ENCODE measurements at regions not wholly inside any gene's neighbourhood (a gene's known extent, or its start where the extent isn't known, plus 50 kb on each side); places are given as distances from the start of the nearest gene placed in this dataset.

DNA sequence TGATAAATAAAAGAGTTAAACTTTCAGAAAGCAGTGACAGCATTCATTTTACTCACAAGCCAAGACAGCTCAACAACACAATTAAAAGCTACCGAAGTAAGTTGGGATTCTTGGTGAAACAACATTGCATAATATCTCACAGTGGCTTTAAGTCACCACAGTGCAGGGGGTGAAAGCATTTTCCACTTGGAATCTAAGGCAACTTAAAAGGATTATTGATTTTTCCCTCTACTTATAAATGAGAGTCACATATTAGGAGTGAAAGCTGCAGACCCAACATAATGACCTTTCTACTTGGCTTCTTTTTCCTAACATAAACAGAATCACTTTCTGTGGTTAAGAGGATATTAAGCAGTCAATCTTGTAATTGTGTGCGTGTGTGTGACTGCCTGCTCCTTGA lies 536.6 kb upstream of the CXADR start:
- 0 out of 2 replicates have a peak overlapping the region, but pooled peaks have one; percentile 7 for H3K4me3 ChIP-seq
- H3K9ac ChIP-seq (ENCODE audit: insufficient read length): peak overlapping the region; percentile 13
- H3K36me3 ChIP-seq (ENCODE audit: insufficient read depth, low read length): no peaks in the 10 kb centered on the region
- DNase-seq (ENCODE audit: low read depth, low spot score): no peak
- peak overlapping the region; percentile 64; the same call in 1 of the 2 replicates for H3K27ac ChIP-seq
- H3K9me3 ChIP-seq (ENCODE audit: low read depth, low read length): no peaks in the 10 kb centered on the region
- TF ChIP-seq POLR2AphosphoS5 (IDR thresholded peaks at IDR 0.05; ENCODE audit: borderline replicate concordance, low read depth, low read length) (no peak), EZH2 (IDR thresholded peaks at IDR 0.05) (no peak), FOXP2 (optimal IDR thresholded peaks at IDR 0.05; ENCODE audit: control extremely low read depth, extremely low read length, insufficient read depth) (no peak)

DNA sequence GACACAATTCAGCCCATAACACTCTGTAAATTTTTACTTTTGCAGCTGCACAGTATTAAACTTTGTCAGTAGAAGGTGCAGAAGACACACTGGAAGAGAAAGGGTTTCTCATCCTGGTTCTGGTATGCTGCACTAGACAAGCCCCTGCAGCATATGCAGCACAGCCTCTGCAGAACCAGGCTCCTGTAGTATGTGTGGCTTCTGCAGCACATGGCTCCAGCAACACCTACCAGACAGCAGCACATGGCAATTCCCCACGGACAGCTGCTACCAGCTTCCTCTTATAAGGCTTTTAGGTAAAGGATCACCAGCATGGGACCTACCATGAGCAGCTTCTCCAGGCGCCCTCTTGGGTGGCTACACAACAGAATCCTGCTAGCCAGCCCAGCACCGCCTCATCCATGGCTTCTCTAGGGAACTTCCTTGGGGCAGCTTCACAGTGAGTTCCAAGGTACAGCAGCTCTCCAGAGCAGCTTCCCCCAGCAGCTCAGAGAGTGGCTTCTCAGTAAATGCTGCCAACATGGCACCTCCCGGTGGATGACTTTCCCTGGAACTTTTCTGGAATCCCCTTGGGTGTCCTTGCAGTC lies 534.4 kb upstream of the CXADR start:
- Histone ChIP-seq H3K9ac (ENCODE audit: insufficient read length) (no peak overlapping the region), H3K36me3 (ENCODE audit: insufficient read depth, low read length) (no peaks in the 10 kb centered on the region), H3K27ac (no peak overlapping the region), H3K4me3 (no peak overlapping the region), H3K9me3 (ENCODE audit: low read depth, low read length) (no peaks in the 10 kb centered on the region)
- TF ChIP-seq POLR2AphosphoS5 (IDR thresholded peaks at IDR 0.05; ENCODE audit: borderline replicate concordance, low read depth, low read length): no peak
- no peak for TF ChIP-seq FOXP2 (optimal IDR thresholded peaks at IDR 0.05; ENCODE audit: control extremely low read depth, extremely low read length, insufficient read depth)
- TF ChIP-seq EZH2 (IDR thresholded peaks at IDR 0.05): no peak
- DNase-seq (ENCODE audit: low read depth, low spot score): no peak

DNA sequence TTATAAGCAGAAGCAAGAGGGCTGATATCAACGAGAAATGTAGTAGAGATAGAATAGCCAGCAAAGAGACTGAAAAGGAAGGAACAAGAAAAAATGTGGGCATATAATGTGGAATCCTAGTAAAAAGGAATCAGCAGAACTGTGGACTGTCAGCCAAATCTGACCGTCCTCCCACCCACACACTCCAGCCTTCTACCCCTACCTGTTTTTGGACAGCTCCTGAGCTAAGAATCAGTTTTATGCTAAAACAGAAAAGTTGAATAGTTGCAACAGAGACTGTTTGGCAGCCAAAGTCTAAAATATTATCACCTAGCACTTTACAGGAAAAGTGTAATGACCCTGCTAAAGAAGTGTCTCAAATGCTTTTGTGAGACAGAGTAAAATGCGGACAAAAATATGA lies 533.3 kb upstream of the CXADR start:
- no peak for TF ChIP-seq POLR2AphosphoS5 (IDR thresholded peaks at IDR 0.05; ENCODE audit: borderline replicate concordance, low read depth, low read length)
- no peak for TF ChIP-seq FOXP2 (optimal IDR thresholded peaks at IDR 0.05; ENCODE audit: control extremely low read depth, extremely low read length, insufficient read depth)
- no peak for TF ChIP-seq EZH2 (IDR thresholded peaks at IDR 0.05)
- H3K9me3 ChIP-seq (ENCODE audit: low read depth, low read length): no peaks in the 10 kb centered on the region
- DNase-seq (ENCODE audit: low read depth, low spot score): no peak

DNA sequence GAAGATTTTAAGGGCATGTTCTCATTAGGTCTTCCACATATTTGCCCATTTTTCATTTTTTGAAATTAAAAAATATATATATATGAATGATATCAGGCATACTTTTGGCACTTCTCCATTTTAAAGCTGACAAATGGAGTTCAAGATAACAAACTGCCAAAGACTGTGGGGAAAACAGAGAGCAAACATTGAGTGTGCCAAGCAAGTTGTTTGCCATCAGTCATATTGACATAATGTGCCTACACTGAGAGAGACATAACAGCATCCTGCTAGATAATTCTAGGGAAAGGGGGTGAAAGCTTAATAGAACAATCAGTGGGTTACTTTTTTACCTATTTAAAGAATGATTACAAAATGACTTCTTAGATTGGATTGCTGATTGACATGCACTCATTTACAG lies 529.4 kb upstream of the CXADR start:
- no peak for DNase-seq (ENCODE audit: low read depth, low spot score)
- no peak for TF ChIP-seq FOXP2 (optimal IDR thresholded peaks at IDR 0.05; ENCODE audit: control extremely low read depth, extremely low read length, insufficient read depth)
- no peak for TF ChIP-seq EZH2 (IDR thresholded peaks at IDR 0.05)
- no peak for TF ChIP-seq POLR2AphosphoS5 (IDR thresholded peaks at IDR 0.05; ENCODE audit: borderline replicate concordance, low read depth, low read length)
- no peak overlapping the region for H3K4me3 ChIP-seq
- no peaks in the 10 kb centered on the region for H3K36me3 ChIP-seq (ENCODE audit: insufficient read depth, low read length)
- H3K9ac ChIP-seq (ENCODE audit: insufficient read length): no peak overlapping the region
- H3K9me3 ChIP-seq (ENCODE audit: low read depth, low read length): no peaks in the 10 kb centered on the region
- no peak overlapping the region for H3K27ac ChIP-seq

More for the DNA sequence above, 533.3 kb upstream of the CXADR start:
- Histone ChIP-seq H3K9ac (ENCODE audit: insufficient read length) (no peak overlapping the region), H3K27ac (no peak overlapping the region), H3K4me3 (no peak overlapping the region), H3K36me3 (ENCODE audit: insufficient read depth, low read length) (no peaks in the 10 kb centered on the region)

DNA sequence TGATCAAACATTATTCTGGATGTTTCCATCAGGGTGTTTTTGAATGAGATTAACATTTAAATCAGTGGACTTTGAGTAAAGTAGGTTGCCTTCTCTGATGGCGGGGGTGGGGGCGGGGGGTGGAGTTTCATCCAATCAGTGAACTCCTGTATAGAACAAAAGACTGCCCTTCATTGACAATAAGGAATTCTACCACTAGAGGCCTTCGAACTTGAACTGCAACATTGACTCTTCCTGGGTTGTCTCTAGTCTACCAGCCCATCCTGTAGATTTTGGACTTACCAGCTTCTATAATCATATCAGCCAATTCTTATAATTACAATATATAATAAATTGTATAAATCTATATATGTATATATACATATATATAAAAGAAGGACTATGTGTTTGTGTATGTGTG lies 520.4 kb upstream of the CXADR start:
- H3K4me3 ChIP-seq: no peak overlapping the region
- no peak overlapping the region for H3K9ac ChIP-seq (ENCODE audit: insufficient read length)
- H3K36me3 ChIP-seq (ENCODE audit: insufficient read depth, low read length): no peaks in the 10 kb centered on the region
- H3K9me3 ChIP-seq (ENCODE audit: low read depth, low read length): no peaks in the 10 kb centered on the region; the same call in 1 of the 2 replicates
- no peak for DNase-seq (ENCODE audit: low read depth, low spot score)
- TF ChIP-seq POLR2AphosphoS5 (IDR thresholded peaks at IDR 0.05; ENCODE audit: borderline replicate concordance, low read depth, low read length) (no peak), EZH2 (IDR thresholded peaks at IDR 0.05) (no peak), FOXP2 (optimal IDR thresholded peaks at IDR 0.05; ENCODE audit: control extremely low read depth, extremely low read length, insufficient read depth) (no peak)
- H3K27ac ChIP-seq: no peak overlapping the region

DNA sequence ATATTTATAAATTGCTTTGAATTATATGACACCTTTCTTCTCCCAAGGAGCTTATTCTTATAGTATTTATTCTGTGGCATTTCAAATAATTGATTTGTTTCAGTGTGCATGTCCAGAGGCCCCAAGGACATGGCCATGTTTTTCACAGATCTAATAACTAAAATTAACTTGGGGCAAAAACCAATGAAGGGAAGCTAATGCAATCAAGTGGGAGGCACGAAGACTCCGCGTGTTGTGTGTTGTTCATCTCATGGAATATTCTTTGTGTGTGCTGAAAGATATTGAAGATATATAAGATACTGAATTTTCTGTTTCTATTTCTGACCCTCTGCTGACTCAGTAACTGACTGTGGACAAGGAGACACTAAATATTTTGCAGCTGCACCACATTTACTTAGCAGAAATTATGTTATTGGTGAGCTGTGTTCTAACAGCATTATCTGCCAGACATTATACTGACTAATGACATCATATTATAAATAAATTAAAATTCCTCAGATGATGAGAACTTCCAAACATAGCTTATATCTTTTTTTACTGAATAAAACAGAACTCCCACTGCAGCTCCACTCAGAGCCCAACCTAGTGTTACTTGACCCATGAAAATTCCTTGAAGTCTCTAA lies 519.3 kb upstream of the CXADR start:
- H3K9me3 ChIP-seq (ENCODE audit: low read depth, low read length): no peaks in the 10 kb centered on the region; the same call in 1 of the 2 replicates
- TF ChIP-seq EZH2 (IDR thresholded peaks at IDR 0.05) (no peak), POLR2AphosphoS5 (IDR thresholded peaks at IDR 0.05; ENCODE audit: borderline replicate concordance, low read depth, low read length) (no peak), FOXP2 (optimal IDR thresholded peaks at IDR 0.05; ENCODE audit: control extremely low read depth, extremely low read length, insufficient read depth) (no peak)
- no peak overlapping the region for H3K27ac ChIP-seq
- H3K36me3 ChIP-seq (ENCODE audit: insufficient read depth, low read length): no peaks in the 10 kb centered on the region
- H3K4me3 ChIP-seq: no peak overlapping the region
- no peak for DNase-seq (ENCODE audit: low read depth, low spot score)
- H3K9ac ChIP-seq (ENCODE audit: insufficient read length): no peak overlapping the region

DNA sequence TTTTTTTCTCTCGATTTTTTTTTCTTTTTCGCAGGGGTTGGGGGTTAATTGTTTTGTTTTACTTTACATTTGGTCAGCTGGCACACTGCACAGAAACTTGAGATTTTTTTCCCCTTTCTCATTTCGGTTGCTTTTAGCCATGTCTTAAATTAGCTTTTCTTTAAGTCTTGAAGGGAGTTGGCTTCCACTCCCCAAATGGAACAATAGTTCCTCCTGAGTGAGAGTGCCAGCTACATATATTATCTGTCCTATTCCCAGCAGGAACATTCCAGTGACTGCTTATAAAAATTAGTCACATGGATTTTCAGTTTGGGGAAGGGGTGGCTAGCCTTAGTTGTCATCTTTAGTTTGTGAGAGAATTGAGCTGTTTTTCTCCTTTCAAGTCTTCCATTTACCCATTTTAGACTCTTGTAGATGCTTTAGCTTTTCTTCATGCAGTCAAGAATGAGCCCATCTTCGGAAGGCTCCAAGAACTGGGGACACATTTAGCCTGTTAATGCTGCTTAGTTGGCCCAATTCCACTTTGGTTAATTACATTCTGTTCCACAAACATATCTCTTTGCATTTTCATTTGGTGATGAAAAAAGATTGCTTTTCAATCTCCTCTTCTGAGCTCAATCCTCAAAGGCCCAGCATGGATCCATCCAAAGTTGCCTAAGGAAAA lies 510.1 kb upstream of the CXADR start:
- H3K4me3 ChIP-seq: peak overlapping the region; percentile 65
- peaks cover 4% of the 10 kb centered on the region; the same call in 1 of the 2 replicates for H3K9me3 ChIP-seq (ENCODE audit: low read depth, low read length)
- DNase-seq (ENCODE audit: low read depth, low spot score): no peak
- TF ChIP-seq EZH2 (IDR thresholded peaks at IDR 0.05) (no peak), FOXP2 (optimal IDR thresholded peaks at IDR 0.05; ENCODE audit: control extremely low read depth, extremely low read length, insufficient read depth) (no peak), POLR2AphosphoS5 (IDR thresholded peaks at IDR 0.05; ENCODE audit: borderline replicate concordance, low read depth, low read length) (no peak)
- 0 out of 2 replicates have a peak, but pooled peaks cover 3% of the 10 kb centered on the region for H3K36me3 ChIP-seq (ENCODE audit: insufficient read depth, low read length)
- H3K27ac ChIP-seq: peak overlapping the region; percentile 88
- H3K9ac ChIP-seq (ENCODE audit: insufficient read length): peak overlapping the region; percentile 12

DNA sequence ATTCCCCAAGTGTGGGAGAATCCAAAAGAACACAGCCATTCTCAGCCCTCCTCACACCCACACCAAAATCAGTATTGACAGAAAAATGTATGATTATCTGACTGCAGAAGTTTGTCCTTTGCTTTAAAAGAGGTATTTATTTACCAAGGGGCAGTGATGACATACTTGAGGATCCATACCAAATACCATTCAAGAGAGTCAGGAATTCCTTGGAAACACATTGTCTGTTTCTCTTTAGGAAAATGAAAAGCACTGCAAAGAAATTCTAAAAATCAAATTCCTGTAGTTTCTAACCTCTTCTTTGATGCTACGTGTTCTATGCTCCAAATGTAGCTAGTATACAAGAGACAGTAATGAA lies 509.6 kb upstream of the CXADR start:
- DNase-seq (ENCODE audit: low read depth, low spot score): no peak
- Histone ChIP-seq H3K36me3 (ENCODE audit: insufficient read depth, low read length) (0 out of 2 replicates have a peak, but pooled peaks cover 3% of the 10 kb centered on the region), H3K9me3 (ENCODE audit: low read depth, low read length) (peaks cover 4% of the 10 kb centered on the region; the same call in 1 of the 2 replicates), H3K27ac (peak overlapping the region; percentile 88), H3K9ac (ENCODE audit: insufficient read length) (no peak overlapping the region), H3K4me3 (peak overlapping the region; percentile 65)
- no peak for TF ChIP-seq POLR2AphosphoS5 (IDR thresholded peaks at IDR 0.05; ENCODE audit: borderline replicate concordance, low read depth, low read length)
- TF ChIP-seq EZH2 (IDR thresholded peaks at IDR 0.05): no peak
- no peak for TF ChIP-seq FOXP2 (optimal IDR thresholded peaks at IDR 0.05; ENCODE audit: control extremely low read depth, extremely low read length, insufficient read depth)

All from SK-N-MC (cell line).